GM23338 (cell line): ENCODE measurements at regions not wholly inside any gene's neighbourhood (a gene's known extent, or its start where the extent isn't known, plus 50 kb on each side); places are given as distances from the start of the nearest gene placed in this dataset.
A peak's percentile ranks its signal among the peaks of the same experiment; 100 is the strongest.

Source experiments
- ATAC-seq: fragments of 200-7000 bp; cut with Tn5 transposase; 3 replicates; pipeline ENCODE4 v1.9.1; 2020
- DNase-seq: peaks from one replicate; pipeline ENCODE4 v3.0.0-alpha.2; 2015; ENCODE audit warnings: low spot score
- H2AFZ ChIP-seq: fragments of 200-600 bp; sonication (generic); 2 replicates; pipeline ENCODE4 v1.8.0; 2016; ENCODE audit warnings: antibody characterized with exemption, mild to moderate bottlenecking, moderate library complexity
- H3F3A ChIP-seq: fragments of 200-600 bp; sonication (generic); replicated peaks from 2 replicates; pipeline ENCODE4 v1.8.0; 2017; ENCODE audit warnings: antibody characterized with exemption, mixed run types, low read depth
- H3K27ac ChIP-seq: fragments of 200-600 bp; sonication (generic); 2 replicates; pipeline ENCODE4 v1.6.1; 2016; ENCODE audit warnings: low read depth
- H3K27me3 ChIP-seq: fragments of 200-600 bp; sonication (generic); 2 replicates; pipeline ENCODE4 v1.8.0; 2016; ENCODE audit warnings: mild to moderate bottlenecking, mixed run types, moderate library complexity; ENCODE audit not compliant: insufficient read depth
- H3K36me3 ChIP-seq: fragments of 200-600 bp; sonication (generic); 2 replicates; pipeline ENCODE4 v1.8.0; 2016; ENCODE audit warnings: mild to moderate bottlenecking; ENCODE audit not compliant: insufficient read depth
- H3K4me1 ChIP-seq: fragments of 200-600 bp; sonication (generic); 2 replicates; pipeline ENCODE4 v1.8.0; 2016; ENCODE audit warnings: mild to moderate bottlenecking, moderate library complexity; ENCODE audit not compliant: insufficient read depth
- H3K4me2 ChIP-seq: fragments of 200-600 bp; sonication (generic); 2 replicates; pipeline ENCODE4 v1.7.1; 2017; ENCODE audit warnings: mixed run types
- H3K4me3 ChIP-seq: fragments of 200-600 bp; sonication (generic); 2 replicates; pipeline ENCODE4 v1.6.1; 2016; ENCODE audit warnings: mixed run types
- H3K79me2 ChIP-seq: fragments of 200-600 bp; sonication (generic); replicated peaks from 2 replicates; pipeline ENCODE4 v1.8.0; 2017; ENCODE audit warnings: mild to moderate bottlenecking; ENCODE audit not compliant: insufficient read depth
- H3K9me2 ChIP-seq: fragments of 200-600 bp; sonication (generic); 2 replicates; pipeline ENCODE4 v1.8.0; 2017; ENCODE audit not compliant: insufficient read depth
- H4K20me1 ChIP-seq: fragments of 200-600 bp; sonication (generic); replicated peaks from 2 replicates; pipeline ENCODE4 v1.8.0; 2017; ENCODE audit warnings: mild to moderate bottlenecking; ENCODE audit not compliant: insufficient read depth
- H3K27ac Mint-ChIP-seq: 2 replicates; pipeline ENCODE4 v1.8.0; 2020; ENCODE audit warnings: inconsistent platforms, mild to moderate bottlenecking, moderate library complexity, mixed read lengths
- H3K27me3 Mint-ChIP-seq: 3 replicates; pipeline ENCODE4 v1.8.0; 2022; ENCODE audit warnings: low read depth, mild to moderate bottlenecking, moderate library complexity, mixed read lengths, inconsistent platforms; ENCODE audit not compliant: insufficient read depth, poor library complexity
- H3K36me3 Mint-ChIP-seq: 3 replicates; pipeline ENCODE4 v1.8.0; 2021; ENCODE audit warnings: low read depth, mild to moderate bottlenecking, inconsistent platforms, moderate library complexity, mixed read lengths
- H3K4me1 Mint-ChIP-seq: 3 replicates; pipeline ENCODE4 v1.8.0; 2020; ENCODE audit warnings: mild to moderate bottlenecking, inconsistent platforms, mixed read lengths
- H3K4me3 Mint-ChIP-seq: 3 replicates; pipeline ENCODE4 v1.8.0; 2021; ENCODE audit warnings: moderate library complexity, mild to moderate bottlenecking, inconsistent platforms, mixed read lengths
- H3K9me3 Mint-ChIP-seq: 3 replicates; pipeline ENCODE4 v1.8.0; 2020; ENCODE audit warnings: moderate library complexity, mild to moderate bottlenecking, inconsistent platforms, mixed read lengths
- CREB1 ChIP-seq: fragments of 250-450 bp; sonication (Bioruptor Pico); IDR thresholded peaks from 2 replicates; pipeline ENCODE4 v1.5.0; 2020; ENCODE audit warnings: low read depth, mild to moderate bottlenecking, moderate library complexity
- CTCF ChIP-seq, 2 experiments: fragments of 200-600 bp in 1 of 2; sonication (generic) in 1 of 2; conservative IDR thresholded peaks; 2 replicates each; pipeline versions ENCODE4 v1.5.1 to v1.6.1; 2016 to 2017; ENCODE audit warnings: antibody characterized with exemption in 2 of 2, low read depth in 2 of 2, mild to moderate bottlenecking in 2 of 2, moderate library complexity in 1 of 2
- ETS1 ChIP-seq: IDR thresholded peaks from 2 replicates; pipeline ENCODE4 v1.6.1; 2016; ENCODE audit warnings: antibody characterized with exemption
- EZH2 ChIP-seq: fragments of 200-600 bp; sonication (generic); IDR thresholded peaks from one replicate; pipeline ENCODE4 v1.8.0; 2017; ENCODE audit warnings: antibody characterized with exemption, mild to moderate bottlenecking, low read depth; ENCODE audit not compliant: unreplicated experiment
- EZH2phosphoT487 ChIP-seq: fragments of 200-600 bp; sonication (generic); IDR thresholded peaks from one replicate; pipeline ENCODE4 v1.8.1; 2018; ENCODE audit warnings: antibody characterized with exemption; ENCODE audit not compliant: unreplicated experiment
- JUNB ChIP-seq: IDR thresholded peaks from one replicate; pipeline ENCODE4 v1.6.1; 2016; ENCODE audit warnings: antibody characterized with exemption; ENCODE audit not compliant: unreplicated experiment
- POLR2AphosphoS5 ChIP-seq: IDR thresholded peaks from 2 replicates; pipeline ENCODE4 v1.6.1; 2016; ENCODE audit warnings: antibody characterized with exemption, low read depth
- ZNF114 ChIP-seq: fragments of 250-450 bp; sonication (Bioruptor Pico); IDR thresholded peaks from 2 replicates; pipeline ENCODE4 v1.5.0; 2020; ENCODE audit warnings: mild to moderate bottlenecking, moderate library complexity
- ZNF331 ChIP-seq: fragments of 250-450 bp; sonication (Bioruptor Pico); IDR thresholded peaks from 2 replicates; pipeline ENCODE4 v1.5.0; 2020; ENCODE audit warnings: low read depth, mild to moderate bottlenecking, moderate library complexity

- peak overlapping the region; percentile 67; the same call in 1 of the 2 replicates for H3K27ac Mint-ChIP-seq
- no peaks in the 10 kb centered on the region for H3K79me2 ChIP-seq
- TF ChIP-seq JUNB (no peak), ZNF331 (CRISPR knock-in tag) (no peak), ETS1 (no peak), EZH2phosphoT487 (no peak), CREB1 (CRISPR knock-in tag) (no peak), ZNF114 (CRISPR knock-in tag) (no peak), CTCF (conservative IDR thresholded peaks at IDR 0.05; ENCODE audit: low read depth in 2 of 2) (no peak), EZH2 (no peak)
- no peak overlapping the region for H3K4me3 Mint-ChIP-seq
- H3K9me3 Mint-ChIP-seq, result no peaks in the 10 kb centered on the region; the same call in 2 of the 3 replicates
- H3K27me3 ChIP-seq, result no peaks in the 10 kb centered on the region
- H3F3A ChIP-seq, result no peaks in the 10 kb centered on the region
- H2AFZ ChIP-seq, result no peak overlapping the region
- H3K4me1 ChIP-seq, result no peaks in the 10 kb centered on the region
- DNase-seq, result no peak
- peaks cover 7% of the 10 kb centered on the region for H4K20me1 ChIP-seq
- no peak overlapping the region for H3K4me2 ChIP-seq
- no peaks in the 10 kb centered on the region for H3K4me1 Mint-ChIP-seq
- no peak overlapping the region for H3K27ac ChIP-seq
- H3K36me3 Mint-ChIP-seq, result peaks cover 52% of the 10 kb centered on the region
- H3K27me3 Mint-ChIP-seq, result peaks cover 4% of the 10 kb centered on the region
- no peak for ATAC-seq
- H3K4me3 ChIP-seq, result no peak overlapping the region
- peaks cover 14% of the 10 kb centered on the region for H3K36me3 ChIP-seq
- no peaks in the 10 kb centered on the region for H3K9me2 ChIP-seq
Observed at GRCh38 chr19:5269279-5269678, 71.3 kb downstream of the PTPRS start.

GRCh38 chr19:5268801-5269200 lies 71.8 kb downstream of the PTPRS start:
- Histone ChIP-seq H3K36me3 (peaks cover 16% of the 10 kb centered on the region), H3K9me2 (no peaks in the 10 kb centered on the region), H3K4me2 (no peak overlapping the region), H4K20me1 (peaks cover 7% of the 10 kb centered on the region), H2AFZ (no peak overlapping the region), H3F3A (no peaks in the 10 kb centered on the region), H3K79me2 (no peaks in the 10 kb centered on the region), H3K4me3 (no peak overlapping the region), H3K27ac (no peak overlapping the region), H3K4me1 (no peaks in the 10 kb centered on the region), H3K27me3 (no peaks in the 10 kb centered on the region)
- Mint-ChIP-seq H3K9me3 (no peaks in the 10 kb centered on the region; the same call in 2 of the 3 replicates), H3K4me3 (no peak overlapping the region), H3K27ac (peak overlapping the region; percentile 67; the same call in 1 of the 2 replicates), H3K4me1 (no peaks in the 10 kb centered on the region), H3K27me3 (peaks cover 4% of the 10 kb centered on the region), H3K36me3 (peaks cover 52% of the 10 kb centered on the region)
- TF ChIP-seq EZH2phosphoT487 (no peak), CREB1 (CRISPR knock-in tag) (no peak), ZNF114 (CRISPR knock-in tag) (no peak), POLR2AphosphoS5 (no peak)
- ATAC-seq (peak; percentile 25), DNase-seq (no peak)
